PC-9 (cell line): ENCODE measurements at regions not wholly inside any gene's neighbourhood (a gene's known extent, or its start where the extent isn't known, plus 50 kb on each side); places are given as distances from the start of the nearest gene placed in this dataset.

Experiments
- BruUV-seq: library from RNA; stranded (reverse); fragments of 400-500 nt; replicated peaks from 2 replicates; lab custom pipeline; 2021; lab: Mats Ljungman, UMichigan
- CTCF ChIA-PET: fragments of 300-600 bp; sonication (Branson Sonifier 250); formaldehyde crosslinking; loops from one replicate; lab custom pipeline; 2022; ENCODE audit warnings: antibody characterized with exemption; lab: Charles Lee
- POLR2A ChIA-PET: fragments of 300-600 bp; sonication (Branson Sonifier 250); formaldehyde crosslinking; loops from one replicate; lab custom pipeline; 2022; ENCODE audit warnings: antibody characterized with exemption; ENCODE audit not compliant: unreplicated experiment; lab: Charles Lee
- DNase-seq, 2 experiments: peaks; one replicate each; pipeline versions ENCODE4 v3.0.0 to v3.0.0-alpha.2; 2015 to 2022; ENCODE audit warnings: mixed read lengths in 1 of 2
- H2AFZ ChIP-seq: fragments of 200-600 bp; sonication (generic); 2 replicates; pipeline ENCODE4 v1.8.1; 2017; ENCODE audit warnings: antibody characterized with exemption
- H3F3A ChIP-seq: fragments of 200-600 bp; sonication (generic); 2 replicates; pipeline ENCODE4 v1.8.1; 2017; ENCODE audit warnings: antibody characterized with exemption, mild to moderate bottlenecking, low read depth; ENCODE audit not compliant: insufficient read depth
- H3K27ac ChIP-seq: fragments of 200-600 bp; sonication (generic); 2 replicates; pipeline ENCODE4 v1.6.1; 2016; ENCODE audit warnings: mixed run types
- H3K27me3 ChIP-seq: fragments of 200-600 bp; sonication (generic); 2 replicates; pipeline ENCODE4 v1.6.1; 2016; ENCODE audit warnings: low read depth, mixed run types; ENCODE audit not compliant: insufficient read depth
- H3K36me3 ChIP-seq: fragments of 200-600 bp; sonication (generic); 2 replicates; pipeline ENCODE4 v1.6.1; 2016; ENCODE audit warnings: low read depth, mixed run types
- H3K4me1 ChIP-seq: fragments of 200-600 bp; sonication (generic); replicated peaks from 2 replicates; pipeline ENCODE4 v1.6.1; 2016; ENCODE audit warnings: mixed run types; ENCODE audit not compliant: insufficient read depth
- H3K4me2 ChIP-seq: fragments of 200-600 bp; sonication (generic); 2 replicates; pipeline ENCODE4 v1.6.1; 2017; ENCODE audit warnings: mixed run types
- H3K4me3 ChIP-seq: fragments of 200-600 bp; sonication (generic); 2 replicates; pipeline ENCODE4 v1.6.1; 2016; ENCODE audit warnings: mixed run types
- H3K79me2 ChIP-seq: fragments of 200-600 bp; sonication (generic); 2 replicates; pipeline ENCODE4 v1.6.1; 2017; ENCODE audit warnings: low read depth, mixed run types
- H3K9me2 ChIP-seq: fragments of 200-600 bp; sonication (generic); 2 replicates; pipeline ENCODE4 v1.8.1; 2017; ENCODE audit warnings: mild to moderate bottlenecking; ENCODE audit not compliant: insufficient read depth
- H3K9me3 ChIP-seq: fragments of 200-600 bp; sonication (generic); 2 replicates; pipeline ENCODE4 v1.8.1; 2016; ENCODE audit warnings: low read depth; ENCODE audit not compliant: insufficient read depth
- H4K20me1 ChIP-seq: fragments of 200-600 bp; sonication (generic); 2 replicates; pipeline ENCODE4 v1.8.1; 2017; ENCODE audit not compliant: insufficient read depth
- EZH2 ChIP-seq: fragments of 200-600 bp; sonication (generic); IDR thresholded peaks from 2 replicates; pipeline ENCODE4 v1.8.0; 2017; ENCODE audit warnings: antibody characterized with exemption, low read depth
- intact Hi-C: fragments of 100-400 bp; cut with micrococcal nuclease; formaldehyde crosslinking; loops from one replicate; pipeline ENCODE4 v1.10.0; 2022; ENCODE audit not compliant: unreplicated experiment
- TF ChIP-seq, protein P1 (sequence below): fragments of 200-600 bp; sonication (generic); conservative IDR thresholded peaks from 2 replicates; pipeline ENCODE4 v1.6.1; 2017; ENCODE audit warnings: mixed run types, antibody characterized with exemption, mild to moderate bottlenecking, moderate library complexity

DNA sequence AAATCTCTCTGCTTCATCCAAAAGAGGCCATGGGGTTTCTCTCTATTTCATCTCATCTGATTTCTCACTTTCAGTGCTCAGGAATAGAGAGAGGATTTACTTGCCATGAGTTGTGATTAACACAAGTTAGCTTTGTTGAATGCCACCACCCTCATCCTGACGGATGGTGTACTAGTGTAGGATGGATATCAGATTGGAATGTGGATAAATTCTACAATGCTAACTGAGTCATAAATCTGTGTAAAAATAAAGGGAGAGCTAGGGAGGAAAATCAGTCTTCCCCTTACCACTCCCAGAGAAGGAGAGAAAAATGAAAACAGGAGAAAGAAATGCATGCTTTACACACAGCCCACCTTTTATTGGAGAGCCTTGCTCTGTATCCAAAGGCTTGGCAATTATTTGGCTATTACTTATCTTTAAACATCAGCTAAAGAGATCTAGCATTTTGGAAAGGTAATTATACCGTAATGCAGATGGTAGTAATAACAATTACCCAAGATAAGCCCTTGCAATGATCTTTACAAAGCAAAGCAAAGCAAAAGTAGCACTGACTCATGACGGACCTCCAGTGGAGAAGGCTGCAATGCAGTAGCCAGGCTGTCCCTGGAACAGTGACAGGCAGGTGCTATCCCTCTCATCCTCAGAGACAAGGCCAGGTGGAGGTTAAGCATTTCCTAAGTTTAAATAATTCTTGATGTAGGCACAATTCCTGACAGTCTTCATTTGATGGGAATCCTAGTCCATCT, 306.3 kb upstream of the PPARGC1A start:
- no TSS peak for BruUV-seq
- H2AFZ ChIP-seq = no peak overlapping the region

DNA sequence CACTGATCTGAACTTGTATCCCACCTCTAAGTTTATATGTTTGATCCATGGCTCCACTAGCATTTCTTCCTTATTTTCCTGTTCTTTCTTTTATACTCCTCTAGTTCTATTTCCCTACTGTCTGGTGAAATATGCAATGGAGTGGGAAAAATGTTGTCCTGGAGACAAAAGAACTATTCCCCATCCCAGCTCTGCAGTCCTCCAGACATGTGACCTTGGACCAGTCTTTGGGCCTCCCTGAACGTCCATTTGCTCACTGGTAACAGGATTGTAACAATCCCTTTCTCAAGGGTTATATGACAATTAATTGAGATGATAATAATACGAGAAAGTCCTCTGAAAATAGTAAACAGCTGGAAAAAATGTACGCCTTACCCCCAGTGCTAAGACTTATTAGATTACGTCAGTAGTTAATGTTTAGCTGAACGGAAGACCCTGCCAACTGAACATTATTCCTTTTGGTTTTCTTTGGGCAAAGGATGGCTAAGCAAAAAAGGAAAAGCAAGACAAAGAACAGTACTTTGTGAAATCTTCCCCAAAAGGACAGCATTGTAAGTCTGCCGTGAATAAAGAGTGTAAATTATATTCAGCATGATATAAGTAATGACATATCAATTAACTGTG, 302.3 kb upstream of the PPARGC1A start:
- DNase-seq = no peak
- no peaks in the 10 kb centered on the region for H3K27me3 ChIP-seq
- no peaks in the 10 kb centered on the region for H3K36me3 ChIP-seq
- CTCF ChIA-PET = no interaction called here
- no peaks in the 10 kb centered on the region for H3K4me1 ChIP-seq
- H3K79me2 ChIP-seq = no peaks in the 10 kb centered on the region
- no peak overlapping the region for H2AFZ ChIP-seq
- no peaks in the 10 kb centered on the region for H3K9me3 ChIP-seq
- TF ChIP-seq EZH2 = no peak
- TF ChIP-seq, protein P1, sequence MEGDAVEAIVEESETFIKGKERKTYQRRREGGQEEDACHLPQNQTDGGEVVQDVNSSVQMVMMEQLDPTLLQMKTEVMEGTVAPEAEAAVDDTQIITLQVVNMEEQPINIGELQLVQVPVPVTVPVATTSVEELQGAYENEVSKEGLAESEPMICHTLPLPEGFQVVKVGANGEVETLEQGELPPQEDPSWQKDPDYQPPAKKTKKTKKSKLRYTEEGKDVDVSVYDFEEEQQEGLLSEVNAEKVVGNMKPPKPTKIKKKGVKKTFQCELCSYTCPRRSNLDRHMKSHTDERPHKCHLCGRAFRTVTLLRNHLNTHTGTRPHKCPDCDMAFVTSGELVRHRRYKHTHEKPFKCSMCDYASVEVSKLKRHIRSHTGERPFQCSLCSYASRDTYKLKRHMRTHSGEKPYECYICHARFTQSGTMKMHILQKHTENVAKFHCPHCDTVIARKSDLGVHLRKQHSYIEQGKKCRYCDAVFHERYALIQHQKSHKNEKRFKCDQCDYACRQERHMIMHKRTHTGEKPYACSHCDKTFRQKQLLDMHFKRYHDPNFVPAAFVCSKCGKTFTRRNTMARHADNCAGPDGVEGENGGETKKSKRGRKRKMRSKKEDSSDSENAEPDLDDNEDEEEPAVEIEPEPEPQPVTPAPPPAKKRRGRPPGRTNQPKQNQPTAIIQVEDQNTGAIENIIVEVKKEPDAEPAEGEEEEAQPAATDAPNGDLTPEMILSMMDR = no peak
- no peak overlapping the region for H3K4me2 ChIP-seq
- H3F3A ChIP-seq = no peaks in the 10 kb centered on the region
- intact Hi-C loops = no loop called here
- no peak overlapping the region for H3K27ac ChIP-seq
- no peak overlapping the region for H3K4me3 ChIP-seq
- no TSS peak for BruUV-seq
- no peaks in the 10 kb centered on the region for H4K20me1 ChIP-seq
- no peaks in the 10 kb centered on the region for H3K9me2 ChIP-seq
- POLR2A ChIA-PET = no interaction called here

More for the DNA sequence above, 306.3 kb upstream of the PPARGC1A start:
- ChIA-PET POLR2A (no interaction called here), CTCF (no interaction called here)
- Histone ChIP-seq H3K79me2 (no peaks in the 10 kb centered on the region), H3K36me3 (no peaks in the 10 kb centered on the region), H3K9me3 (no peaks in the 10 kb centered on the region), H3K4me2 (no peak overlapping the region), H4K20me1 (no peaks in the 10 kb centered on the region), H3K9me2 (no peaks in the 10 kb centered on the region; the same call in 1 of the 2 replicates), H3K27me3 (no peaks in the 10 kb centered on the region), H3K27ac (no peak overlapping the region), H3K4me1 (no peaks in the 10 kb centered on the region), H3F3A (no peaks in the 10 kb centered on the region), H3K4me3 (no peak overlapping the region)
- intact Hi-C loops = no loop called here
- no peak for TF ChIP-seq EZH2
- TF ChIP-seq, protein P1 = no peak
- DNase-seq = no peak

DNA sequence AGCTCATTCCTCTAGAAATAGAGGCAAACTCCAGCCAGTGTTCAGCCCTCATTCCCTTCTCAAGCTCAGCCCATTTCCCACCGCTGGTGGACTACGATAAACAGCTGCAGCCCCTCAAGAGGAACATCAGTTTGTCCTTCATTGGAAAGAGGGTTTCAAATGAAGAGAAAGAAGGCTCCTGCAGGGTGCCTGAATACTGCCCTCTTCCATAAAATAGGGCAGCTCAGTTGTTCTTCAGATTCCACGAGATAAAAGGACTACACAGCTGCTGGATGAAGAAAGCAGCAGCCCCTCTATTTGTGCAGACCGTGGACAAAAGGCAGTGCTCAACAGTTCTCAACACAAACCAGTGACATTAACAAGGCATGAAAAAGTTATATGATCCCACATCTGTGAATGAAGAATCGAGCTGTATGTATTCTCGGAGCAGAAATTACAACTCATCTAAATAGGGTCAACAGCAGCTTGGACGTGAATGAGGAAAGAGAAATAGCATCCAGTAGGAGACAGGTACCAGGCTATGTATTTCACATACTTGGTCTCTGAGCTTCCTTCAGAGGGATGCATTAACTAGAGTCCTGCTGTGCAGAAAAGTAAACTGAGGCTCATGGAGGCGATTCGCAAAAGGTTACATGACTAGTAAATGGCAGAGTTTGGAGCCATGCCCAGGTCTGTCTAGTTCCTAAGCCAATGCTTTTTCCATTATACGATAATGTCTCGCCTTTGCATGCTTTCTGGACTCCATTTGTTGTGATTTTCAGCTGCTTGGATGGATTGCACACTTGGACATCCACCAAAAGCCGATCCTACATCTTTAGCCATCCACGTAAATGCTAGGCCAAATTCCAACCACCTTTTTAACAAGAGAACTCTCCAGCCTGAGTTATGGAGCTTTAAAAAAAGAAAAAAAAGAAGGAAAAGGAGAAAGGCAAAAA, 301.2 kb upstream of the PPARGC1A start:
- BruUV-seq = no TSS peak
- H3K27me3 ChIP-seq = no peaks in the 10 kb centered on the region
- no peak overlapping the region for H3K4me3 ChIP-seq
- H3K9me2 ChIP-seq = no peaks in the 10 kb centered on the region
- DNase-seq = no peak
- H3K4me2 ChIP-seq = no peak overlapping the region
- H3K79me2 ChIP-seq = no peaks in the 10 kb centered on the region
- no peaks in the 10 kb centered on the region for H4K20me1 ChIP-seq
- H3K27ac ChIP-seq = no peak overlapping the region
- no peaks in the 10 kb centered on the region for H3K4me1 ChIP-seq
- H3K36me3 ChIP-seq = no peaks in the 10 kb centered on the region
- ChIA-PET POLR2A (no interaction called here), CTCF (no interaction called here)
- H3K9me3 ChIP-seq = no peaks in the 10 kb centered on the region
- TF ChIP-seq, protein P1 = no peak
- no peak for TF ChIP-seq EZH2
- H2AFZ ChIP-seq = no peak overlapping the region
- H3F3A ChIP-seq = no peaks in the 10 kb centered on the region
- intact Hi-C loops = no loop called here
